ENCODE measurements at regions not wholly inside any gene's neighbourhood (a gene's known extent, or its start where the extent isn't known, plus 50 kb on each side); places are given as distances from the start of the nearest gene placed in this dataset.

DNA sequence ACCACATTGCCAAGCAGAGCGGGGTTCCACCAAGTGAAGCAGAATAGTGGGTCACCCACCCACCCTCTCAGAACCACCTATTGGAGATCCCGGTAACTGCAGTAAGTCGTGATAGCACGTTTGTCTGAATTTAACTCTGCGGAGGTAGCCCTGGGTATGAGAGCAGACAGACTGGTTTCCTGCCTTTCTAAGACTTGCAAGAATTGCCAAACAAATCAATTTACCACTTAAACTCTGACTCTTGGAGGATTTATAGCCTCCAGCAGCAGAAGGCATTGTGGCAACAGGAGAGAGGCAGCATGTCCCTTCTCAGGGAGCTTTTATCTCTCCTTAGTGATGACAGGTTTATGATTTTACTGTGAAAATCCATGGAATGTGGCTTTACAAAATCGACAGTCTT, 287.9 kb upstream of the FMN2 start:
- peaks cover 6% of the 10 kb centered on the region for H3K4me1 Mint-ChIP-seq (ENCODE audit: low read depth)
- no peaks in the 10 kb centered on the region for H3K9me3 Mint-ChIP-seq (ENCODE audit: low read depth)
- no peak overlapping the region for H3K27ac Mint-ChIP-seq
- no peak for DNase-seq (ENCODE audit: low spot score, unreplicated experiment)
- no peaks in the 10 kb centered on the region for H3K27me3 Mint-ChIP-seq
- H3K4me3 Mint-ChIP-seq (ENCODE audit: low read depth): no peak overlapping the region
- no peaks in the 10 kb centered on the region for H3K36me3 Mint-ChIP-seq (ENCODE audit: insufficient read depth)
- TF ChIP-seq CTCF (IDR thresholded peaks at IDR 0.05; ENCODE audit: unreplicated experiment): peak; percentile 31

DNA sequence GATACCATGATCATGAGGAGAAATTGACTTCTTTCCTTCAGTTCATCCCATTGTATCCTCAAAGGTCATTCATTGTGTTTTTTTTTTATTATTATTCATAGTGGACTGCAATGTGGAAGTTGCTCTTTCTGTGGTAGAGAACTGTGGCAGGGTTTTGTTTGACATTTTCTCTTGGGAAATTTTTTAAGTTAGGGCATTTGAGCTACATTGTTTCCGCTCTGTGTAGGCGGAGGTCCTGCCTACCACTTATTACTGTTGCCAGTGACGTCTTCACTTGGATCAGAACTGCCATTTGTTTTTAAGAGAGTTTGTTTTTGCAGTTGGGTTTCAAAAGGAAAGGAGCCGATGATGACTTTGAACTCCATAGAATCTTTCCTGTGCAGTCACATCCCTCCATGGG, 287.4 kb upstream of the FMN2 start:
- no peaks in the 10 kb centered on the region for H3K9me3 Mint-ChIP-seq (ENCODE audit: low read depth)
- H3K27me3 Mint-ChIP-seq: no peaks in the 10 kb centered on the region
- H3K4me3 Mint-ChIP-seq (ENCODE audit: low read depth): no peak overlapping the region
- H3K36me3 Mint-ChIP-seq (ENCODE audit: insufficient read depth): no peaks in the 10 kb centered on the region
- no peak overlapping the region for H3K27ac Mint-ChIP-seq
- H3K4me1 Mint-ChIP-seq (ENCODE audit: low read depth): peaks cover 6% of the 10 kb centered on the region
- no peak for TF ChIP-seq CTCF (IDR thresholded peaks at IDR 0.05; ENCODE audit: unreplicated experiment)
- no peak for DNase-seq (ENCODE audit: low spot score, unreplicated experiment)

DNA sequence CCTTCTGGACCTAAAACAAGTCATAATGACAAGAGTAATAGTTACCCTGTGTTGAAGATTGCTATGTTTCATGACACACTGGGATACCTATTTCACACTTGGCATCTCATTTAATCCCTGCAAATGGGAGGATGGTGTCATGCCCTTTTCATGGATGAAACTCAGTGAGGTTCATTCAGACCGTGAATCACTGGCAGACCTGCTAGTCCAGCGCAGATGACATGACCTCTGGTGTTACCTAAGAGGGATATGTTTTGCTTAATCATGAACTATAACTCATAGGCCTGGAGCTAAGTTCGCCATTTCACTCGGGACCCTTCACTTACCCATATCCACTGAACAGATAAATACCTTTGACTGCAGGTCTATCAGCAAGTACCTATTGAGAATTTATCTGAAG, 286.6 kb upstream of the FMN2 start:
- no peaks in the 10 kb centered on the region for H3K36me3 Mint-ChIP-seq (ENCODE audit: insufficient read depth)
- H3K9me3 Mint-ChIP-seq (ENCODE audit: low read depth): no peaks in the 10 kb centered on the region
- H3K4me1 Mint-ChIP-seq (ENCODE audit: low read depth): peaks cover 6% of the 10 kb centered on the region
- H3K27ac Mint-ChIP-seq: no peak overlapping the region
- TF ChIP-seq CTCF (IDR thresholded peaks at IDR 0.05; ENCODE audit: unreplicated experiment): no peak
- no peak overlapping the region for H3K4me3 Mint-ChIP-seq (ENCODE audit: low read depth)
- H3K27me3 Mint-ChIP-seq: peaks cover 5% of the 10 kb centered on the region
- no peak for DNase-seq (ENCODE audit: low spot score, unreplicated experiment)

GRCh38 chr1:239805851-239806772, 285.6 kb upstream of the FMN2 start:
- Mint-ChIP-seq H3K27me3 (peaks cover 13% of the 10 kb centered on the region), H3K27ac (no peak overlapping the region), H3K4me1 (ENCODE audit: low read depth) (peaks cover 6% of the 10 kb centered on the region), H3K36me3 (ENCODE audit: insufficient read depth) (no peaks in the 10 kb centered on the region), H3K9me3 (ENCODE audit: low read depth) (no peaks in the 10 kb centered on the region), H3K4me3 (ENCODE audit: low read depth) (no peak overlapping the region)
- TF ChIP-seq CTCF (IDR thresholded peaks at IDR 0.05; ENCODE audit: unreplicated experiment): no peak
- no peak for DNase-seq (ENCODE audit: low spot score, unreplicated experiment)

DNA sequence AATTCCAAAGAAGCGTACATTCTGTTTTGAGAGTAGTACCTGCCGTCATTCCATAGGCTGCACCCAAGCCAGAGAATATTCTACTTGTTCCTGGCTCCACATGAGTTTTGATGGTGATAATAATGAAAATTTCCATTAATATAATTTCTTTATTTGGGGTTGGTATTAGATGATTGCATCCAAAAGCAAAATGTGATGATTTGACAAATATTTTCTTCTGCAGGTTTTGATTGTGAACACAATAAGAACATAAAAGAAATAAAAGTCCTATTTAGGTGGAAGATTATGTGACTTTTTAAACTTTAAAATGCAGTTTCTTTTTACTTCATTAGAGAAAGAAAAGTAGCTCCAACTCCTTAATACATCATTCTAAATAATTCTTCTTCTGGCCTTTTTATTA, 284.8 kb upstream of the FMN2 start:
- TF ChIP-seq CTCF (IDR thresholded peaks at IDR 0.05; ENCODE audit: unreplicated experiment): no peak
- H3K4me1 Mint-ChIP-seq (ENCODE audit: low read depth): peaks cover 6% of the 10 kb centered on the region
- H3K27me3 Mint-ChIP-seq: peaks cover 18% of the 10 kb centered on the region
- H3K4me3 Mint-ChIP-seq (ENCODE audit: low read depth): no peak overlapping the region
- no peaks in the 10 kb centered on the region for H3K36me3 Mint-ChIP-seq (ENCODE audit: insufficient read depth)
- no peak overlapping the region for H3K27ac Mint-ChIP-seq
- H3K9me3 Mint-ChIP-seq (ENCODE audit: low read depth): no peaks in the 10 kb centered on the region
- no peak for DNase-seq (ENCODE audit: low spot score, unreplicated experiment)
